Endodermal cell (in vitro differentiated cells): ENCODE measurements at regions not wholly inside any gene's neighbourhood (a gene's known extent, or its start where the extent isn't known, plus 50 kb on each side); places are given as distances from the start of the nearest gene placed in this dataset.
"Not testable (repeated sequence)": the region's sequence is repeated elsewhere in the genome, so short reads cannot be mapped to it uniquely, and the experiment has no call there.

Experiments
- DNase-seq: peaks from one replicate; pipeline ENCODE4 v3.0.0-alpha.2; 2017
- H3K27ac ChIP-seq: 2 replicates; pipeline ENCODE4 v1.5.1; 2013; ENCODE audit warnings: mild to moderate bottlenecking, low read depth, low read length, moderate library complexity
- H3K27me3 ChIP-seq: 2 replicates; pipeline ENCODE4 v1.6.1; 2013; ENCODE audit warnings: mild to moderate bottlenecking, low read length, moderate library complexity; ENCODE audit not compliant: insufficient read depth, control insufficient read depth, poor library complexity, severe bottlenecking
- H3K36me3 ChIP-seq: 2 replicates; pipeline ENCODE4 v1.7.0; 2013; ENCODE audit warnings: mild to moderate bottlenecking, low read length, moderate library complexity; ENCODE audit not compliant: control insufficient read depth, insufficient read depth
- H3K4me1 ChIP-seq: one replicate; pipeline ENCODE4 v1.7.0; 2013; ENCODE audit warnings: low read length; ENCODE audit not compliant: control insufficient read depth, insufficient read depth
- H3K4me3 ChIP-seq: 2 replicates; pipeline ENCODE4 v1.5.1; 2013; ENCODE audit warnings: mild to moderate bottlenecking, low read length, moderate library complexity
- H3K9ac ChIP-seq: 2 replicates; pipeline ENCODE4 v1.6.1; 2013; ENCODE audit warnings: mild to moderate bottlenecking, low read length, moderate library complexity; ENCODE audit not compliant: poor library complexity, severe bottlenecking; ENCODE audit errors: extremely low read depth
- H3K9me3 ChIP-seq: 2 replicates; pipeline ENCODE4 v1.6.1; 2013; ENCODE audit warnings: mild to moderate bottlenecking, low read length, moderate library complexity; ENCODE audit not compliant: control insufficient read depth
- H3K27ac Mint-ChIP-seq: 2 replicates; pipeline ENCODE4 v1.8.0; 2020; ENCODE audit warnings: mixed read lengths
- H3K27me3 Mint-ChIP-seq: 2 replicates; pipeline ENCODE4 v1.8.0; 2021; ENCODE audit warnings: mild to moderate bottlenecking, mixed read lengths; ENCODE audit not compliant: insufficient read depth
- H3K36me3 Mint-ChIP-seq: 2 replicates; pipeline ENCODE4 v1.8.0; 2020; ENCODE audit warnings: low read depth, mixed read lengths
- H3K4me1 Mint-ChIP-seq: 2 replicates; pipeline ENCODE4 v1.8.0; 2020; ENCODE audit warnings: mixed read lengths
- H3K4me3 Mint-ChIP-seq: 2 replicates; pipeline ENCODE4 v1.8.0; 2020; ENCODE audit warnings: mild to moderate bottlenecking, moderate library complexity, mixed read lengths
- H3K9me3 Mint-ChIP-seq: 2 replicates; pipeline ENCODE4 v1.8.0; 2020; ENCODE audit warnings: mild to moderate bottlenecking, mixed read lengths
- CTCF ChIP-seq: fragments of 200-600 bp; sonication (generic); conservative IDR thresholded peaks from 2 replicates; pipeline ENCODE4 v1.5.0; 2021; ENCODE audit warnings: antibody characterized with exemption, mild to moderate bottlenecking
- WGBS, 2 experiments: methylation state at CpG; one replicate each; pipeline versions ENCODE4 v1.1.5 to v1.1.7; 2013; ENCODE audit warnings: missing lambda C conversion rate in 2 of 2, mixed read lengths in 1 of 2; ENCODE audit not compliant: insufficient coverage in 1 of 2, insufficient read length in 1 of 2; 5-methylcytosine and 5-hydroxymethylcytosine counted together

GRCh38 chr4:155042014-155042413 is 166.4 kb upstream of the NPY2R start:
- Histone ChIP-seq H3K4me3 (no peak overlapping the region), H3K27ac (no peak overlapping the region), H3K9me3 (no peaks in the 10 kb centered on the region), H3K4me1 (no peaks in the 10 kb centered on the region), H3K9ac (no peak overlapping the region), H3K27me3 (no peaks in the 10 kb centered on the region), H3K36me3 (no peaks in the 10 kb centered on the region)
- Mint-ChIP-seq H3K27ac (no peak overlapping the region), H3K27me3 (no peaks in the 10 kb centered on the region), H3K4me3 (no peak overlapping the region), H3K36me3 (no peaks in the 10 kb centered on the region), H3K4me1 (no peaks in the 10 kb centered on the region), H3K9me3 (peaks cover 8% of the 10 kb centered on the region)
- 93% methylated on average over 2 of the region's 2 CpGs; no CpG with 5 or more reads in 1 of the 2 experiments for WGBS, 2 experiments
- DNase-seq: no peak
- no peak for TF ChIP-seq CTCF

GRCh38 chr4:155044251-155044650 is 164.2 kb upstream of the NPY2R start:
- H3K4me3 Mint-ChIP-seq, H3K4me3 ChIP-seq, H3K36me3 ChIP-seq, DNase-seq, H3K27ac Mint-ChIP-seq, H3K27me3 Mint-ChIP-seq, H3K4me1 Mint-ChIP-seq, H3K9me3 Mint-ChIP-seq, H3K9me3 ChIP-seq, H3K27me3 ChIP-seq, H3K27ac ChIP-seq, H3K9ac ChIP-seq, H3K36me3 Mint-ChIP-seq, H3K4me1 ChIP-seq: not testable (repeated sequence)
- 91 to 100% methylated on average over 5 to 22 of the region's 22 CpGs for WGBS, 2 experiments

- Mint-ChIP-seq H3K4me3 (no peak overlapping the region), H3K4me1 (no peaks in the 10 kb centered on the region), H3K36me3 (no peaks in the 10 kb centered on the region), H3K9me3 (peaks cover 8% of the 10 kb centered on the region), H3K27ac (no peak overlapping the region), H3K27me3 (no peaks in the 10 kb centered on the region)
- DNase-seq: no peak
- Histone ChIP-seq H3K4me1 (no peaks in the 10 kb centered on the region), H3K9me3 (no peaks in the 10 kb centered on the region), H3K9ac (no peak overlapping the region), H3K4me3 (no peak overlapping the region), H3K27ac (no peak overlapping the region), H3K36me3 (no peaks in the 10 kb centered on the region), H3K27me3 (no peaks in the 10 kb centered on the region)
- TF ChIP-seq CTCF: no peak
- 89 to 100% methylated on average over 1 to 2 of the region's 2 CpGs for WGBS, 2 experiments
Measured at GRCh38 chr4:155047755-155048154, 160.7 kb upstream of the NPY2R start.

GRCh38 chr4:155054042-155054441 is 154.4 kb upstream of the NPY2R start:
- not testable (repeated sequence) for H3K36me3 ChIP-seq, H3K4me1 ChIP-seq, H3K9ac ChIP-seq, H3K4me1 Mint-ChIP-seq, H3K4me3 ChIP-seq, H3K9me3 Mint-ChIP-seq, H3K9me3 ChIP-seq, H3K4me3 Mint-ChIP-seq, H3K27ac ChIP-seq, H3K27me3 ChIP-seq, DNase-seq, H3K27me3 Mint-ChIP-seq, H3K36me3 Mint-ChIP-seq, H3K27ac Mint-ChIP-seq
- 93 to 100% methylated on average over 1 of the region's 1 CpG for WGBS, 2 experiments
